ENCODE measurements at regions not wholly inside any gene's neighbourhood (a gene's known extent, or its start where the extent isn't known, plus 50 kb on each side); places are given as distances from the start of the nearest gene placed in this dataset.
"Not testable (repeated sequence)": the region's sequence is repeated elsewhere in the genome, so short reads cannot be mapped to it uniquely, and the experiment has no call there.

DNA sequence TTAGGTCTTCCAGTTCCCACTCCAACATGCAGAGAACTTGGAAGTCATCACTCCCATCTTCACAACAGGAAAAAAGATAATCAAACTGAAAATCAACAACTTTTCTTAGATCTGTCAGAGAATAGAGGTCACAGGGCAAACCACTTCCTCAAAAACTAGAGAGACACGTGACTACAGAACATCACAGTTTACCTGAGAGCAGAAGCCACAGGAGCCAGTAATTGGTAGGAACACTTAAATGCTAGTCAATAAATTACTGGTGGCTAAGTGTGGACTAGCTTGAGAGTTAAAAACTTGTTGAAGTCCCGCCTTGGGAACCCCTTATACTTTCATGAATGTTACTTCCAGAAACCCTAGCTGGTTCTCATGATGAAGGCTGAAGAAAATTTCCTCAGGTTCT lies 81.1 kb downstream of the THSD1 start:
- DNase-seq = not testable (repeated sequence)

- no peak for DNase-seq
Observed at GRCh38 chr13:52319876-52320275, 86.1 kb downstream of the THSD1 start.

- not testable (repeated sequence) for DNase-seq
Observed at GRCh38 chr13:52309833-52310232, 96.1 kb downstream of the THSD1 start.

GRCh38 chr13:52306336-52306735 lies 99.6 kb downstream of the THSD1 start:
- not testable (repeated sequence) for DNase-seq

GRCh38 chr13:52303098-52303497 lies 102.9 kb downstream of the THSD1 start:
- DNase-seq = not testable (repeated sequence)

- not testable (repeated sequence) for DNase-seq
Observed at GRCh38 chr13:52302688-52303087, 103.3 kb downstream of the THSD1 start.

DNA sequence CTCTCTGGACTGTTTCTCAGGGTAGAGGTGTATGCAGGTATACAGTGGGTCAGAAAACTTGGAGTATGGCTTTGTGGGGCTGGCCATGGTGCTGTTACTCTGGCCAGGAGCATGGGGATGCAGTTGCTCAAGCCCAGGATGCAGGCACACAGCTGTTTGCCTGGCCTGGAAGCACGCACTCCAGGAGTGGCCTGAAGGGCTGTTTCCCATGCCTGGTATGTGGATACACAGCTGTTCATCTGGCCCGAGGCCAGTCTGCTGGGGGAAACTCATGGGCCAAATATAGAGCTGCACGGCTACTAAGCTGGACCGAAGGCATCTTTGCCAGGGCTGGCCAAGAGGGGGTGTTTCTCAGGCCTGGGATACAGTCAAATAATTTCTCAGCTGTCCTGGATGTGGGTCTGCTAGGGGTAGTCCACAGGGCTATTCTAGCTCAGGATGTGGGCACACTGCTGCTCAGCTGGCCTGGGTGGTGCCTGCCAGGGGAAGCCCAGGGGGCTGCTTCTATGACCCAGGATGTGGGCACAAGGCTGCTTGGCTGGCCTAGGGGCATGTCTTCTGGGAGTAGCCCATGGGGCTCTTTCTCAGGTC lies 104.1 kb downstream of the THSD1 start:
- not testable (repeated sequence) for DNase-seq

GRCh38 chr13:52298079-52298661 lies 107.8 kb downstream of the THSD1 start:
- not testable (repeated sequence) for DNase-seq

- DNase-seq = not testable (repeated sequence)
Observed at GRCh38 chr13:52288891-52289290, 117.1 kb downstream of the THSD1 start.

DNA sequence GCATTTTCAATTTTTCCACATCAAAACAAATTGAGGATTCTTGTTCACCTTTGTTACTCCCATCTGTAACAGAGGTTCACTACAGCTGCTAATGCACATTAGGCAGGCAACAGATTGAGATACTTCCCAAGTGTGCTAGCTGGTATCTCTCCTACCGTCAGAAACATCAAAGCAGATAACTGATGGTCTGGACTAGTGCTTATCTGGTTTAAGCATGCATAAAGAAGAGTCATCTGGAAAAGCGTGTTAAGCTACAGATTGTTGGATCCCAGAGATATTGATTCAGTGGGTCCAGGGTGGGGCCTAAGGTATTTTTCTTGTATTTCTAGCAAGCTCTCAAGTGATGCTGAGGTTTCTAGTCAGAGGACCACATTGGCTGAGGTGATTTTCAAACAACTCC lies 122.0 kb upstream of the NEK3 start:
- DNase-seq = not testable (repeated sequence)

GRCh38 chr13:52279408-52279807 lies 120.0 kb upstream of the NEK3 start:
- not testable (repeated sequence) for DNase-seq

GRCh38 chr13:52254299-52254698 lies 94.9 kb upstream of the NEK3 start:
- DNase-seq = not testable (repeated sequence)

GRCh38 chr13:52240752-52241151 lies 81.4 kb upstream of the NEK3 start:
- DNase-seq = not testable (repeated sequence)

DNA sequence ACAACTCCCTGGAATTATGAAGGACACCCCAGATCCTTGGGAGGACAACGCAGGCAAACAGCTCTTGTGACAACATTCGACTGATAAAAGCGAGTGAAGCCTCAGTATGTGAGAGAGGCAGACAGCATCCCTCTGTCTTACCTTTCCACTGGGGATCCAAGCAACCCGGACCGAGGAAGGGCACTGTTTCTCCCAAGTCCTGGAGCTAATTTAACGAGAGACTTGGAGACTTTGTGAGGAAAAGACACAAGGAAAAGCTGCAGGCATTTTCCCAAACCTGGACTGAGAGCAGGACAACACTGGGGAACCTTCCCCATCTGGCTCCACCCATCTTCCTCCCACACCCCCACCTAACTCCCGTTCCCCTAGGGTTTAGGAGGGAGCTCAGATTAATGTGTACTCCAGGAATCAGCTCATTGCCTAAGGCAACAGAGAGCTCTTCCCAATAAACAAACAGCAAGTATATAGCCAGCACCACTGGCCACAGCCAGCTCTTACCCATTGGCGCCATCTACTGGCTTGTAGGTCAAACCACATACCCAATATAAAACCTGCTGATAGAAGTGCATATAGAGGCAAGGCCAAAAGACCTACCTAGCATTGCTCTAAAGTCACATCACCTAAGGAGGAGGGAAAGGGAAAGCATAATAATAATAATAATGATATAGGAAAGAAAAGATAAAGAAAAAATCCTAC lies 76.7 kb upstream of the NEK3 start:
- peak; percentile 20 for DNase-seq

DNA sequence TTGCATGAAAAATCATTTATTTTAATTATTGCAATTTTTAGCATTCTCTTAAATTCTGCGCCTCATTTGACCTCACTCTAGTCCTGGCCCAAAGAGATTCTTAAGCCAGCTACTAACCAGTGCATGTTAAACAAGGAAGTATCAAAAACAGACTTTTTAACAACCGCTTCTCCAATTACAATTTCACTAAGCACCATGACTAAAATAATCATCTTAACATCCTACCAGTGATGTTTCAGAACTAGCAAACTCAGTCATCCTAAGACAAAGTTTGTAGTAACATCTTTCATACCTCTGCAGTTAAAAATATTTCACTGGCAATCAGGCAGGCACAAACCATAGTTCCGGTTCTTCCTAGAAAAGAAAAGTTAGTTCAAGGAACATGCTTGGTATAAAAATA lies 75.5 kb upstream of the NEK3 start:
- not testable (repeated sequence) for DNase-seq

- not testable (repeated sequence) for DNase-seq
Observed at GRCh38 chr13:52223063-52223462, 63.7 kb upstream of the NEK3 start.

- not testable (repeated sequence) for DNase-seq
Observed at GRCh38 chr13:52213920-52214319, 54.5 kb upstream of the NEK3 start.

GRCh38 chr13:52212886-52213285 lies 53.5 kb upstream of the NEK3 start:
- not testable (repeated sequence) for DNase-seq

DNA sequence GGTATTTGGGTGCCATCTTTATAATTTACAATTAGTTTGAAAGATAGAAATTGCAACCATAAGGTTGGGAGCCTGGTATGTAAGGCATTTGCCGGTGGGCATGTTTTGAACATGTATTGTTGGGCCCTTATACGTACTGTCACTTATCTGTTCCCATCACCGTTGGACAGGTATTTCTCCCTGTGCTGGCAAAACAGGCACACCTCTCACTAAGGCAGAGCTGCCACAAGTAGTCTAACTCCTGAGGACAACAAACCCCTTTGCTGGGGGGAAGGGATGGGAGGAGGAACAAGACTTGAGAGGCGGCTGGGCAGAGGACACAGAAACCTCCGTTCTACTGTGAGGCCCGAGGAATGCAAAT lies 52.0 kb upstream of the NEK3 start:
- DNase-seq = not testable (repeated sequence)

- not testable (repeated sequence) for DNase-seq
Observed at GRCh38 chr13:52210564-52211415, 51.4 kb upstream of the NEK3 start.
